Activated T-helper 17 cell treated with anti-CD3 and anti-CD28 coated beads, Interleukin-2, amount 50 U/mL, for 72 hours (primary cell): ENCODE measurements at regions not wholly inside any gene's neighbourhood (a gene's known extent, or its start where the extent isn't known, plus 50 kb on each side); places are given as distances from the start of the nearest gene placed in this dataset.

ENCODE experiments used
- ATAC-seq: fragments of 150-1000 bp; cut with Tn5 transposase; replicated peaks from 2 replicates; pipeline ENCODE4 v1.10.0; 2021; ENCODE audit warnings: mild to moderate bottlenecking, moderate library complexity
- H3K27ac Mint-ChIP-seq: one replicate; pipeline ENCODE4 v1.8.0; 2022; ENCODE audit warnings: mixed read lengths
- H3K27me3 Mint-ChIP-seq: one replicate; pipeline ENCODE4 v1.8.0; 2022; ENCODE audit warnings: mixed read lengths
- H3K36me3 Mint-ChIP-seq: one replicate; pipeline ENCODE4 v1.8.0; 2022; ENCODE audit warnings: low read depth, mild to moderate bottlenecking, mixed read lengths
- H3K4me1 Mint-ChIP-seq: one replicate; pipeline ENCODE4 v1.8.0; 2022; ENCODE audit warnings: mixed read lengths
- H3K4me3 Mint-ChIP-seq: one replicate; pipeline ENCODE4 v1.8.0; 2022; ENCODE audit warnings: mild to moderate bottlenecking, mixed read lengths
- H3K9me3 Mint-ChIP-seq: one replicate; pipeline ENCODE4 v1.8.0; 2022; ENCODE audit warnings: mixed read lengths

DNA sequence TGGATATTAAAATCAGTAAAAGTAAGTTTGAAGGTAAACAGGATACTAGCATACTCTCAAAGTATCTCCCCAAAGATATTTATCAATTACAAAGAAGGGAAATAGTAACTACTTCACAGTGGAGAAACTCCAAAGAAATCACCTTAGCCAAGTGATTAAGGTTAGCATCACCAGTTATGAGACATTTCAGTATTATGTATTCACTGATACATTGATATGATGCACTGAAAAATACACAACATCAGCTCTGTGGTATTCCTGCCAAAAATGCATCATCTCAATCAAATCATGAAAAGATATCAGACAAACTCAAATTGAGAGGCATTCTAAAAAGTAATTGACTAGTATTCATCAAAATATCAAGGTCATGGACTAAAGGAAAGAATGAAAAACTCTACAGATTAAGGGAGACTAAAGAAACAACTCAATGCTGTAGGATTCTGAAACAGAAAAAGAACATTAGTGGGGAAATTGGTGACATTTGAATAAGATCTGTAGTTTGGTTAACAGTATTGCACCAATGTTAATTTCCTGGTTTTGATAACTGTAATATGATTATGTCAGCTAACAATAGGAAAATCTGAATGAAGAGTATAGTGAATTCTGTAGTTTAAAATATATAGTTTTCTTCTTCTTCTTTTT lies 215.4 kb downstream of the UACA start:
- Mint-ChIP-seq H3K4me1 (peaks cover 15% of the 10 kb centered on the region), H3K36me3 (no peaks in the 10 kb centered on the region), H3K27me3 (no peaks in the 10 kb centered on the region), H3K27ac (peak overlapping the region; percentile 35), H3K4me3 (no peak overlapping the region), H3K9me3 (no peaks in the 10 kb centered on the region)
- peak; percentile 90 for ATAC-seq

- peaks cover 19% of the 10 kb centered on the region for H3K4me1 Mint-ChIP-seq
- no peak for ATAC-seq
- no peaks in the 10 kb centered on the region for H3K27me3 Mint-ChIP-seq
- no peak overlapping the region for H3K4me3 Mint-ChIP-seq
- peak overlapping the region; percentile 3 for H3K27ac Mint-ChIP-seq
- H3K36me3 Mint-ChIP-seq: no peaks in the 10 kb centered on the region
- H3K9me3 Mint-ChIP-seq: no peaks in the 10 kb centered on the region
These were observed 217.8 kb downstream of the UACA start for GRCh38 chr15:70545526-70545925.

GRCh38 chr15:70541511-70541910 lies 221.8 kb downstream of the UACA start:
- H3K27ac Mint-ChIP-seq: no peak overlapping the region
- no peak overlapping the region for H3K4me3 Mint-ChIP-seq
- no peaks in the 10 kb centered on the region for H3K9me3 Mint-ChIP-seq
- H3K36me3 Mint-ChIP-seq: no peaks in the 10 kb centered on the region
- H3K4me1 Mint-ChIP-seq: peaks cover 26% of the 10 kb centered on the region
- no peak for ATAC-seq
- H3K27me3 Mint-ChIP-seq: no peaks in the 10 kb centered on the region

DNA sequence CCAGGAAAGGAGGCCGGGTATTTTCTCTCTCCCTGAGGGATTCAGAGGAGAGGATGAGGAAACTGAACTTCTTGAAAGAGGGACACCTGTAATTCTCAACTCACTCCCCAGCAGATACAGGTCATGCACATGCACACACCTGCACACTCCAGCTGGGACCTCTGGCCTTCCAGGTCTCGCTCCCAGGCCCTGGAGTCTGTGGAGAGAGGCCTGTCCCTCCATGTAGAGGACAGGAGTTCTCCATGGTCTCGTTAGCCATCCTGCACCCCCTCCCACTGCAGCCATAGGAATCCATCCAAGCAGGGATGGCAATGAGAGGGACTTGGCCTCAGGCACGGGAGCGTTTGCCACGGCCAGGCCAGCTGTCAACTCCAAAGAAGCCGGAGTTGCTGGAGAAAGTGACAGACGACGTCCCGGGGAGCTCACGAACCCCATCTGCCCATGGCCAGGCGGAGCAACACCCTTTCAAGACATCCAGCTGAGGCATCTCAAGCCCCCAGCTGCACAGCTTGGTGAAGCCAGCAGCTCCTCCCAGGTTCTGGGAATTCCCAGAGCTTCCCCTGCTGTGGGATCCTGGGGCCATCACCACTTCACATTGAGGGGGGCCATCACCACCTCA lies 223.3 kb downstream of the UACA start:
- Mint-ChIP-seq H3K27ac (no peak overlapping the region), H3K4me1 (peaks cover 29% of the 10 kb centered on the region), H3K4me3 (no peak overlapping the region), H3K9me3 (no peaks in the 10 kb centered on the region), H3K27me3 (no peaks in the 10 kb centered on the region), H3K36me3 (no peaks in the 10 kb centered on the region)
- no peak for ATAC-seq

- peaks cover 35% of the 10 kb centered on the region for H3K4me1 Mint-ChIP-seq
- H3K9me3 Mint-ChIP-seq: no peaks in the 10 kb centered on the region
- no peak overlapping the region for H3K27ac Mint-ChIP-seq
- H3K4me3 Mint-ChIP-seq: no peak overlapping the region
- no peaks in the 10 kb centered on the region for H3K27me3 Mint-ChIP-seq
- H3K36me3 Mint-ChIP-seq: no peaks in the 10 kb centered on the region
- no peak for ATAC-seq
These were observed 223.9 kb downstream of the UACA start for GRCh38 chr15:70539409-70539808.

DNA sequence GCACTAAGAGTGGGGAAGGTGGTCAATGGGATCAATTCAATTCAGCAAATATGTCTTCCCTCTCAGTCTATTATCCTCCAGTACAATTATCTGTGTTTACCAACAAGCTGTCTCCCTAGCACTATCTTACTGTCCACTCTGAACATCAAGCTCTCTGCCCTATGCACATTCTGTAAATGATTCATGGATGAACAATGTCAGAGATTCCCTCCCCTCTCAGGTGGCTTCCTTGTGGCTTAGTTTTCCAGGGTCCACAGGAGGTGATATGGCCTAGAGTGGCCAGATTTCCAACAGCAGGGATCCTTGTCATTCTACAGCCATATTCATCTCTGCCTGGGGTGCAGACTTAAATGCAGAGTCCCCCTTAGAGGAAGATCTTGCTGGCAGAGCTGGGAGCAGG lies 225.1 kb downstream of the UACA start:
- no peak overlapping the region for H3K27ac Mint-ChIP-seq
- no peaks in the 10 kb centered on the region for H3K9me3 Mint-ChIP-seq
- no peak overlapping the region for H3K4me3 Mint-ChIP-seq
- no peaks in the 10 kb centered on the region for H3K27me3 Mint-ChIP-seq
- no peak for ATAC-seq
- H3K36me3 Mint-ChIP-seq: no peaks in the 10 kb centered on the region
- peaks cover 43% of the 10 kb centered on the region for H3K4me1 Mint-ChIP-seq

DNA sequence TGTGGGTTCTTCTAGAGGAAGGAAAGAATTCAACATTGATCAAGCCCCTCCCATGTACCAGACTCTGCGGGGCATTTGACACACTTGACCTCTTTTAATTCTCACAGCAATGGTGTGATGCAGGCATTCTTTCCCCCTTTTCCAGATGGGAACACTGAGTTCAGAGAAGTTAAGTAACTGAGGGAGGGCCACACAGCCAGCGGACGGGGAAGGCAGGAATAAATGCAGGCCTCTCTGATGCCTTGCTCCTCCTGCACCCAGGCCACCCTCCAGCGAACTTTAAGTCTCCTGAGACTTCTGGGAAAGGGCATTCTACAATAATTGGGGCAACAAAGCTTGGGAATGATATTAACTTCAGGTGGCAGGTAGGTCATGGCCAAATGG lies 227.4 kb downstream of the UACA start:
- peak overlapping the region; percentile 40 for H3K27ac Mint-ChIP-seq
- H3K4me3 Mint-ChIP-seq: peak overlapping the region; percentile 77
- no peaks in the 10 kb centered on the region for H3K27me3 Mint-ChIP-seq
- H3K9me3 Mint-ChIP-seq: no peaks in the 10 kb centered on the region
- no peak for ATAC-seq
- no peaks in the 10 kb centered on the region for H3K36me3 Mint-ChIP-seq
- peaks cover 48% of the 10 kb centered on the region for H3K4me1 Mint-ChIP-seq

GRCh38 chr15:70535071-70535954 lies 228.0 kb downstream of the UACA start:
- no peaks in the 10 kb centered on the region for H3K27me3 Mint-ChIP-seq
- H3K36me3 Mint-ChIP-seq: no peaks in the 10 kb centered on the region
- no peaks in the 10 kb centered on the region for H3K9me3 Mint-ChIP-seq
- peak overlapping the region; percentile 77 for H3K4me3 Mint-ChIP-seq
- ATAC-seq: peak; percentile 83
- H3K27ac Mint-ChIP-seq: peak overlapping the region; percentile 40
- H3K4me1 Mint-ChIP-seq: peaks cover 47% of the 10 kb centered on the region

DNA sequence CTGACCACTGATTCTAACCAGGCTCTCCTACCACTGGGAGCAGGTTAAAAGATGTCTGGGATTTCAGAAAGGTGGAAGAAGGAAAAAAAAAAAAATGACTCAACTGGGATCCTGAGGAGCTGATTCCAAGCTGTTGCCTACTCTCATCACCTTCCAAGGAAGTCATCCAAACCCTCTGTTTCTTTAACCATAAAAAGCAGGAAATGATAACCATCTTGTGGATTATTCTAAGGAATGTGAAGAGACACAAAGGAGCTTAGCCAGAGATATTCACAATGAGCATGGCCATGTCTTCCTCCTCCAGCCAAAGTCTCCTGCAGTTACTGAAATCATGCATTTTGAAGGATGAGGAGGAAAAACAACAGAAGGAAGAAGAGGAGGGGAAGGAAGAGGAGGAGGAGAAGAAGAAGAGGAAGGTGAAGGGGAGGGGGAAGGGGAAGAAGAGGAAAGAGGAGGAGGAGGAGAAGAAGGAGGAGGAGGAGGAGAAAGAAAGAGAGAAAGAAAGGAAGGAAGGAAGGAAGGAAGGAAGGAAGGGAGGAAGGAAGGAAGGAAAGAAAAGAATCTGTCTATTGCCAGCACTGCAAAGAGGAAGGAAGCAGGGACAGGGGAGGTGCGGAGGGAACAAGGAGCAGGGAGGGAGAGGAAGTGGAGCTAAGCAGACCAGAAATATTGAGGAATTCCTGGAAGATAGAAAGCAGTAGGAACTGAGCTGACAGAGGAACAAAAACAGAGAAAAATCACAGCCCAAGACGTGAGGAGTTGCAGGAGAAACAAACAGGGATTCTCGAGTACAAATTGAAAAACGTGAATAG lies 229.2 kb downstream of the UACA start:
- no peaks in the 10 kb centered on the region for H3K9me3 Mint-ChIP-seq
- no peak for ATAC-seq
- H3K27ac Mint-ChIP-seq: peak overlapping the region; percentile 40
- H3K4me3 Mint-ChIP-seq: peak overlapping the region; percentile 77
- H3K27me3 Mint-ChIP-seq: no peaks in the 10 kb centered on the region
- H3K4me1 Mint-ChIP-seq: peaks cover 54% of the 10 kb centered on the region
- no peaks in the 10 kb centered on the region for H3K36me3 Mint-ChIP-seq

- H3K4me3 Mint-ChIP-seq: no peak overlapping the region
- no peak for ATAC-seq
- peaks cover 61% of the 10 kb centered on the region for H3K4me1 Mint-ChIP-seq
- H3K27ac Mint-ChIP-seq: no peak overlapping the region
- H3K27me3 Mint-ChIP-seq: no peaks in the 10 kb centered on the region
- H3K9me3 Mint-ChIP-seq: no peaks in the 10 kb centered on the region
- H3K36me3 Mint-ChIP-seq: no peaks in the 10 kb centered on the region
These were observed 230.7 kb downstream of the UACA start for GRCh38 chr15:70532531-70533186.

- ATAC-seq: no peak
- H3K27me3 Mint-ChIP-seq: no peaks in the 10 kb centered on the region
- H3K9me3 Mint-ChIP-seq: no peaks in the 10 kb centered on the region
- H3K4me1 Mint-ChIP-seq: peaks cover 57% of the 10 kb centered on the region
- H3K36me3 Mint-ChIP-seq: no peaks in the 10 kb centered on the region
- no peak overlapping the region for H3K4me3 Mint-ChIP-seq
- H3K27ac Mint-ChIP-seq: no peak overlapping the region
These were observed 231.8 kb downstream of the UACA start for GRCh38 chr15:70531576-70531975.

DNA sequence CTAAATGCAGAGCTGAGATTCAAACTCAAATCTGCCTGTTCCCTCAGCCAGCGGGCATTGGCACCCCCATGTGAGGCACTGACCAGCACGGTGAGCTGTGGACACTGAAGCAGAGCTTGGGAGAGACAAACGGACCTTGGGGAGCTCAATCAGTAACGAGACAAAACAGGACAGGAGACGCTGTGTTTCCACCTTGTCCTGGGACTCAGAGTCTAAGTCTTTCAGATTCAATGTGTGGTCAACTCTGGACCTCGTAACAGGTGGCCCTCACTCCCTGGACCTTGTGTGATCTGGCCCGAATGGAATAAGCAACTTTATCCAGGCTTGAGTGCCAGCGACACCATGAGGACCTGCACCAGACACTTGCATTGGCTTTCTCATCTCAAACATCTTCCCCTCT lies 232.5 kb downstream of the UACA start:
- Mint-ChIP-seq H3K4me1 (peaks cover 51% of the 10 kb centered on the region), H3K27ac (no peak overlapping the region), H3K27me3 (no peaks in the 10 kb centered on the region), H3K4me3 (no peak overlapping the region), H3K36me3 (no peaks in the 10 kb centered on the region), H3K9me3 (no peaks in the 10 kb centered on the region)
- ATAC-seq: no peak

DNA sequence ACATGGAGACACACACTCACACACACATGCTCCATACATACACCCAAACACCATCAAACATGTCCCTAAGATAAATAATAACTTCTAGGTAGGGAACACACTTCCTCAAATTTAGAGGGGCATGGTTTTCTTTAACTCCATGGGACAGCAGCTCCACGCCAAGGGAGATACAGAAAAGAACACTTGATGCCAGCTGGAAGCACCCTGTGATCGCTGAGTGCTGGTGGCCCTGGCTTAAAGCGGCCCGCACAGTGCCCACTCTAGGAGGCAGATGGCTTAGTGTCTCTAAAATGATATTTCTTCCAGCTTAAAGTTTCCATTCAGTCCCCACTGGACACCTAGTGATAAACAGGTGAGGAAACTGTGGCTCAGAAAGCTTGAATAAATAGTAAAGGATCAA lies 232.9 kb downstream of the UACA start:
- Mint-ChIP-seq H3K9me3 (no peaks in the 10 kb centered on the region), H3K27me3 (no peaks in the 10 kb centered on the region), H3K4me1 (peaks cover 46% of the 10 kb centered on the region), H3K4me3 (peak overlapping the region; percentile 1), H3K27ac (peak overlapping the region; percentile 0), H3K36me3 (no peaks in the 10 kb centered on the region)
- no peak for ATAC-seq

GRCh38 chr15:70530017-70530499 lies 233.3 kb downstream of the UACA start:
- Mint-ChIP-seq H3K9me3 (no peaks in the 10 kb centered on the region), H3K4me1 (peaks cover 42% of the 10 kb centered on the region), H3K4me3 (peak overlapping the region; percentile 1), H3K36me3 (no peaks in the 10 kb centered on the region), H3K27me3 (no peaks in the 10 kb centered on the region), H3K27ac (peak overlapping the region; percentile 0)
- no peak for ATAC-seq
